GM12878 (cell line): ENCODE measurements at regions not wholly inside any gene's neighbourhood (a gene's known extent, or its start where the extent isn't known, plus 50 kb on each side); places are given as distances from the start of the nearest gene placed in this dataset.

ENCODE experiments used
- ATAC-seq: fragments of 200-7000 bp; cut with Tn5 transposase; 3 replicates; pipeline ENCODE4 v1.9.1; 2020; ENCODE audit warnings: mild to moderate bottlenecking, moderate library complexity
- BruUV-seq: library from RNA; stranded (reverse); fragments of 400-500 nt; replicated peaks from 2 replicates; lab custom pipeline; 2021; lab: Mats Ljungman, UMichigan
- CTCF ChIA-PET: fragments of 300-600 bp; sonication (Branson Sonifier 250); formaldehyde crosslinking; extraction: SDS; loops from one replicate; lab custom pipeline; 2021; ENCODE audit warnings: inconsistent platforms; lab: Yijun Ruan, JAX
- POLR2A ChIA-PET: fragments of 350-600 bp; formaldehyde crosslinking; extraction: SDS; loops from one replicate; lab custom pipeline; 2021; ENCODE audit warnings: inconsistent platforms; lab: Charles Lee
- RAD21 ChIA-PET: fragments of 300-600 bp; sonication (Branson Sonifier 250); formaldehyde crosslinking; loops from one replicate; lab custom pipeline; 2023; ENCODE audit warnings: antibody characterized with exemption; ENCODE audit not compliant: unreplicated experiment; lab: Charles Lee
- SMC1A ChIA-PET: fragments of 300-600 bp; sonication (Branson Sonifier 250); formaldehyde crosslinking; loops from one replicate; lab custom pipeline; 2023; ENCODE audit not compliant: unreplicated experiment, uncharacterized antibody; lab: Charles Lee
- DNase-seq: peaks from one replicate; pipeline ENCODE4 v3.0.0-alpha.2; 2011; ENCODE audit warnings: low read depth, low spot score
- FAIRE-seq: peaks from 3 replicates; lab custom pipeline; 2011; peaks lifted over from hg19 to GRCh38; lab: Jason Lieb, UNC
- H2AFZ ChIP-seq: 2 replicates; pipeline ENCODE4 v1.6.0; 2011; ENCODE audit warnings: low read depth, low read length, control low read depth; ENCODE audit not compliant: control insufficient read depth
- H3K27ac ChIP-seq: 2 replicates; pipeline ENCODE4 v1.5.1; 2011; ENCODE audit warnings: control low read depth; ENCODE audit not compliant: control insufficient read depth, insufficient read depth
- H3K27me3 ChIP-seq, 2 experiments: replicated peaks in 1 of 2; 2 replicates each; pipeline versions ENCODE4 v1.6.0 to v1.6.1; 2011; ENCODE audit warnings: low read length in 1 of 2; ENCODE audit not compliant: control insufficient read depth in 2 of 2, insufficient read depth in 2 of 2
- H3K36me3 ChIP-seq, 2 experiments: 2 replicates each; pipeline ENCODE4 v1.5.1; 2011; ENCODE audit warnings: low read length in 1 of 2; ENCODE audit not compliant: control insufficient read depth in 2 of 2, insufficient read depth in 2 of 2
- H3K4me1 ChIP-seq: 2 replicates; pipeline ENCODE4 v1.6.1; 2011; ENCODE audit warnings: mild to moderate bottlenecking, low read length, moderate library complexity, mixed read lengths; ENCODE audit not compliant: control insufficient read depth, insufficient read depth
- H3K4me2 ChIP-seq: 2 replicates; pipeline ENCODE4 v1.6.0; 2011; ENCODE audit warnings: control low read depth; ENCODE audit not compliant: control insufficient read depth, insufficient read depth
- H3K4me3 ChIP-seq: fragments of 200-600 bp; sonication (generic); 2 replicates; pipeline ENCODE4 v1.5.1; 2016
- H3K79me2 ChIP-seq: 2 replicates; pipeline ENCODE4 v1.6.0; 2011; ENCODE audit warnings: low read length; ENCODE audit not compliant: control insufficient read depth, insufficient read depth
- H3K9ac ChIP-seq: 2 replicates; pipeline ENCODE4 v1.8.0; 2011; ENCODE audit warnings: low read length, control low read depth, mixed read lengths; ENCODE audit not compliant: control insufficient read depth, insufficient read depth
- H3K9me3 ChIP-seq: replicated peaks from 3 replicates; pipeline ENCODE4 v1.5.1; 2011; ENCODE audit warnings: mild to moderate bottlenecking, low read length; ENCODE audit not compliant: control insufficient read depth, insufficient read depth
- H4K20me1 ChIP-seq: 2 replicates; pipeline ENCODE4 v1.6.0; 2011; ENCODE audit not compliant: control insufficient read depth, insufficient read depth
- BACH1 ChIP-seq: fragments of 450-650 bp; IDR thresholded peaks from 2 replicates; pipeline ENCODE4 v1.6.1; 2017; ENCODE audit warnings: mild to moderate bottlenecking, borderline replicate concordance
- BHLHE40 ChIP-seq, 2 experiments: fragments of 450-650 bp in 1 of 2; IDR thresholded peaks; 2 replicates each; pipeline ENCODE4 v1.6.1; 2011 to 2017; ENCODE audit warnings: low read depth in 2 of 2, borderline replicate concordance in 1 of 2, improper control_type of control experiment in 1 of 2, low read length in 1 of 2, mild to moderate bottlenecking in 1 of 2
- BRCA1 ChIP-seq: IDR thresholded peaks from 2 replicates; pipeline ENCODE4 v1.6.1; 2011; ENCODE audit warnings: low read depth, low read length, improper control_type of control experiment
- CREB1 ChIP-seq: IDR thresholded peaks from 2 replicates; pipeline ENCODE4 v1.6.1; 2012; ENCODE audit warnings: low read depth, mild to moderate bottlenecking, inconsistent platforms
- FOXM1 ChIP-seq: IDR thresholded peaks from 2 replicates; pipeline ENCODE4 v1.6.1; 2012; ENCODE audit warnings: low read depth, mild to moderate bottlenecking, inconsistent platforms, low read length, moderate library complexity
- MEF2B ChIP-seq: fragments of 450-650 bp; IDR thresholded peaks from 2 replicates; pipeline ENCODE4 v1.6.1; 2018; ENCODE audit warnings: mild to moderate bottlenecking, moderate library complexity; ENCODE audit not compliant: partially characterized antibody, poor library complexity, severe bottlenecking
- MTA2 ChIP-seq: fragments of 450-650 bp; IDR thresholded peaks from 2 replicates; pipeline ENCODE4 v1.6.1; 2016; ENCODE audit warnings: low read depth, mild to moderate bottlenecking, moderate library complexity
- MTA3 ChIP-seq: IDR thresholded peaks from 2 replicates; pipeline ENCODE4 v1.6.1; 2012; ENCODE audit warnings: low read length, inconsistent platforms, borderline replicate concordance
- SMAD5 ChIP-seq: IDR thresholded peaks from 2 replicates; pipeline ENCODE4 v1.6.1; 2016; ENCODE audit warnings: antibody characterized with exemption, low read depth
- SMC3 ChIP-seq: IDR thresholded peaks from 2 replicates; pipeline ENCODE4 v1.6.1; 2011; ENCODE audit warnings: low read length, improper control_type of control experiment, borderline replicate concordance
- WGBS: methylation state at CpG from one replicate; pipeline ENCODE4 v1.1.6; 2016; ENCODE audit warnings: low lambda C conversion rate; ENCODE audit not compliant: insufficient replicate concordance, insufficient coverage; ENCODE audit errors: missing lambda C conversion rate; 5-methylcytosine and 5-hydroxymethylcytosine counted together
- in situ Hi-C: fragments of 300-500 bp; cut with MboI; formaldehyde crosslinking; loops from 9 replicates; pipeline ENCODE4 v1.14.3; 2018; ENCODE audit warnings: mixed read lengths
- intact Hi-C: fragments of 100-400 bp; cut with micrococcal nuclease; formaldehyde crosslinking; loops from one replicate; pipeline ENCODE4 v1.14.2; 2022; ENCODE audit not compliant: unreplicated experiment
- TF ChIP-seq, protein P1 (sequence below): IDR thresholded peaks from 2 replicates; pipeline ENCODE4 v1.6.1; 2011; ENCODE audit warnings: borderline replicate concordance, low read depth, mild to moderate bottlenecking, moderate library complexity, low read length; ENCODE audit not compliant: insufficient read depth, poor library complexity, severe bottlenecking
- TF ChIP-seq, protein P2 (sequence below): fragments of 450-650 bp; IDR thresholded peaks from 2 replicates; pipeline ENCODE4 v1.6.1; 2017; ENCODE audit warnings: mild to moderate bottlenecking, moderate library complexity

DNA sequence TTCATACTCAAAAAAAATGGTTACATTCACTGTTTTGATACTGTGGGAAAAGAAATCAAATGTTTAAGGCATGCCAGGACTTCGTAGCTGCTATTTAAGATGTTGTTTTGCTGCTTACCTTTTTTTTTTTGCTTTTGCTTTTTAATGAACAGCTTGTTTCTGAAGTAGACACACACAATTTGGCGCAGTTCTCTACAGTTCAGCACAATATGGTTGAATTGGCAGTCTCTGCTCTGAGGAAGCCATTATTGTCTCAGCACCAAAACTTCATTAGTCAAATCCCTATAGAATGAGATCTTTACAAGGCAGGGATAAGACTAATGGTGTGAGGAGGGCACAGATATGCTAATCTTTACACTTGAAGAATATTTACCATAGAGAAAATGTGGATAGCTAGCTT lies 197.6 kb downstream of the SLITRK5 start:
- POLR2A ChIA-PET: no interaction called here
- CTCF ChIA-PET: no interaction called here
- BruUV-seq: no TSS peak
- Histone ChIP-seq H3K9me3 (no peaks in the 10 kb centered on the region), H3K27ac (no peak overlapping the region), H3K9ac (no peak overlapping the region), H2AFZ (no peak overlapping the region), H3K27me3 (no peaks in the 10 kb centered on the region), H3K4me1 (no peaks in the 10 kb centered on the region), H3K36me3 (no peaks in the 10 kb centered on the region), H3K79me2 (no peaks in the 10 kb centered on the region), H4K20me1 (no peaks in the 10 kb centered on the region), H3K4me3 (no peak overlapping the region), H3K4me2 (no peak overlapping the region)
- 4% methylated on average over 2 of the region's 2 CpGs for WGBS
- no peak for ATAC-seq
- FAIRE-seq: no peak
- in situ Hi-C loops: no loop called here
- no peak for DNase-seq
- intact Hi-C loops: no loop called here
- TF ChIP-seq BACH1 (no peak), SMC3 (no peak), FOXM1 (no peak)
- TF ChIP-seq, protein P1, sequence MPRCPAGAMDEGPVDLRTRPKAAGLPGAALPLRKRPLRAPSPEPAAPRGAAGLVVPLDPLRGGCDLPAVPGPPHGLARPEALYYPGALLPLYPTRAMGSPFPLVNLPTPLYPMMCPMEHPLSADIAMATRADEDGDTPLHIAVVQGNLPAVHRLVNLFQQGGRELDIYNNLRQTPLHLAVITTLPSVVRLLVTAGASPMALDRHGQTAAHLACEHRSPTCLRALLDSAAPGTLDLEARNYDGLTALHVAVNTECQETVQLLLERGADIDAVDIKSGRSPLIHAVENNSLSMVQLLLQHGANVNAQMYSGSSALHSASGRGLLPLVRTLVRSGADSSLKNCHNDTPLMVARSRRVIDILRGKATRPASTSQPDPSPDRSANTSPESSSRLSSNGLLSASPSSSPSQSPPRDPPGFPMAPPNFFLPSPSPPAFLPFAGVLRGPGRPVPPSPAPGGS: no peak
- SMC1A ChIA-PET: no interaction called here
- RAD21 ChIA-PET: no interaction called here

DNA sequence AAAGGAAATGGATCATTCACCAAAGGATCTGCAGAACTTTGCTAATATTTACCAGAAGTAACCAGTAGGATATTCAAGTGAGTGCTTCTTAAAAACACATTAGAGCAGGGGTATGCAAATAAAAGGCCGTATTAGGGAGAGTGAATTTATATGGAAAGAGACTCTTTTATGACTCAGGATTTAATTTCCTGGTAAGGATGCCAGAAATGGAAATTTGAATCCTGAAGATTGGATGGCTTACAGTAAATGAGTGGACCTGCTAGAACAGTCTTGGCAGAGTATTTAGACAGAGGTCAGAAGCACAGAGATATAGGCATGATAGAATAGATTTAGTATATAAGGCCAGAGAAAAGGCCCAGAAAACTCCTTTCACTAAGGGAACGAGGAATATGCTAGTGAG lies 201.6 kb downstream of the SLITRK5 start:
- no peak for FAIRE-seq
- intact Hi-C loops (no loop called here), in situ Hi-C loops (no loop called here)
- Histone ChIP-seq H3K9ac (no peak overlapping the region), H3K9me3 (no peaks in the 10 kb centered on the region), H3K4me1 (no peaks in the 10 kb centered on the region), H3K27ac (no peak overlapping the region), H3K79me2 (no peaks in the 10 kb centered on the region), H2AFZ (no peak overlapping the region), H3K36me3 (no peaks in the 10 kb centered on the region), H3K4me2 (no peak overlapping the region), H3K27me3 (no peaks in the 10 kb centered on the region), H3K4me3 (no peak overlapping the region), H4K20me1 (no peaks in the 10 kb centered on the region)
- no peak for ATAC-seq
- ChIA-PET POLR2A (no interaction called here), SMC1A (no interaction called here), CTCF (no interaction called here), RAD21 (no interaction called here)
- no TSS peak for BruUV-seq
- WGBS: 4% methylated on average over 2 of the region's 2 CpGs
- no peak for DNase-seq
- TF ChIP-seq SMAD5: no peak
- no peak for TF ChIP-seq FOXM1
- TF ChIP-seq, protein P2, sequence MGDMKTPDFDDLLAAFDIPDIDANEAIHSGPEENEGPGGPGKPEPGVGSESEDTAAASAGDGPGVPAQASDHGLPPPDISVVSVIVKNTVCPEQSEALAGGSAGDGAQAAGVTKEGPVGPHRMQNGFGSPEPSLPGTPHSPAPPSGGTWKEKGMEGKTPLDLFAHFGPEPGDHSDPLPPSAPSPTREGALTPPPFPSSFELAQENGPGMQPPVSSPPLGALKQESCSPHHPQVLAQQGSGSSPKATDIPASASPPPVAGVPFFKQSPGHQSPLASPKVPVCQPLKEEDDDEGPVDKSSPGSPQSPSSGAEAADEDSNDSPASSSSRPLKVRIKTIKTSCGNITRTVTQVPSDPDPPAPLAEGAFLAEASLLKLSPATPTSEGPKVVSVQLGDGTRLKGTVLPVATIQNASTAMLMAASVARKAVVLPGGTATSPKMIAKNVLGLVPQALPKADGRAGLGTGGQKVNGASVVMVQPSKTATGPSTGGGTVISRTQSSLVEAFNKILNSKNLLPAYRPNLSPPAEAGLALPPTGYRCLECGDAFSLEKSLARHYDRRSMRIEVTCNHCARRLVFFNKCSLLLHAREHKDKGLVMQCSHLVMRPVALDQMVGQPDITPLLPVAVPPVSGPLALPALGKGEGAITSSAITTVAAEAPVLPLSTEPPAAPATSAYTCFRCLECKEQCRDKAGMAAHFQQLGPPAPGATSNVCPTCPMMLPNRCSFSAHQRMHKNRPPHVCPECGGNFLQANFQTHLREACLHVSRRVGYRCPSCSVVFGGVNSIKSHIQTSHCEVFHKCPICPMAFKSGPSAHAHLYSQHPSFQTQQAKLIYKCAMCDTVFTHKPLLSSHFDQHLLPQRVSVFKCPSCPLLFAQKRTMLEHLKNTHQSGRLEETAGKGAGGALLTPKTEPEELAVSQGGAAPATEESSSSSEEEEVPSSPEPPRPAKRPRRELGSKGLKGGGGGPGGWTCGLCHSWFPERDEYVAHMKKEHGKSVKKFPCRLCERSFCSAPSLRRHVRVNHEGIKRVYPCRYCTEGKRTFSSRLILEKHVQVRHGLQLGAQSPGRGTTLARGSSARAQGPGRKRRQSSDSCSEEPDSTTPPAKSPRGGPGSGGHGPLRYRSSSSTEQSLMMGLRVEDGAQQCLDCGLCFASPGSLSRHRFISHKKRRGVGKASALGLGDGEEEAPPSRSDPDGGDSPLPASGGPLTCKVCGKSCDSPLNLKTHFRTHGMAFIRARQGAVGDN: no peak
- TF ChIP-seq MTA3: no peak
- TF ChIP-seq MEF2B: no peak
- TF ChIP-seq MTA2: no peak
- no peak for TF ChIP-seq BHLHE40 (IDR thresholded peaks at IDR 0.05; ENCODE audit: borderline replicate concordance in 1 of 2, low read depth in 2 of 2, low read length in 1 of 2)
- TF ChIP-seq CREB1: no peak
- no peak for TF ChIP-seq BRCA1
